Islet of Langerhans (tissue), 1 donor: ENCODE measurements at regions not wholly inside any gene's neighbourhood (a gene's known extent, or its start where the extent isn't known, plus 50 kb on each side); places are given as distances from the start of the nearest gene placed in this dataset.

Experiments used
- FAIRE-seq: peaks from one replicate; lab custom pipeline; 2011; peaks lifted over from hg19 to GRCh38; lab: Jason Lieb, UNC

DNA sequence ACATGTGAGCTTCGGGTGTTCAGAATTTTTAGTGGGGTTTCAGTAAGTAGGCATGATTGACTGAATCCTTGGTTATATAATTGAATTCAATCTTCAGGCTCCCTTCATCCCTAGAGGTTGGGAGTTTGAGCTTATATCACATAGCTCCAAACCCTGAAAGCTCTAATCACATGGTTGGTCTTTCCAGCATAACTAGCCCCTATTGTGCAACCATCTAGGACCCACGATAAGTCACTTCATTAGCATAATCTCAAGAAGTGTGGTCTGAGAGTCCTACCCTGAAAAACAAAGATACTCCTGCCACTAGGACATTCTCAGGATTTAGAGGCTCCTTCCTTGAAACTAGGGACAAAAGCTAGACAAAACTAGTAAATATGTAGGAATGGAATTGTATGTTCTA, 348.9 kb upstream of the CBLB start:
- no peak for FAIRE-seq

- no peak for FAIRE-seq
These were observed 358.3 kb upstream of the CBLB start for GRCh38 chr3:106227068-106227467.

DNA sequence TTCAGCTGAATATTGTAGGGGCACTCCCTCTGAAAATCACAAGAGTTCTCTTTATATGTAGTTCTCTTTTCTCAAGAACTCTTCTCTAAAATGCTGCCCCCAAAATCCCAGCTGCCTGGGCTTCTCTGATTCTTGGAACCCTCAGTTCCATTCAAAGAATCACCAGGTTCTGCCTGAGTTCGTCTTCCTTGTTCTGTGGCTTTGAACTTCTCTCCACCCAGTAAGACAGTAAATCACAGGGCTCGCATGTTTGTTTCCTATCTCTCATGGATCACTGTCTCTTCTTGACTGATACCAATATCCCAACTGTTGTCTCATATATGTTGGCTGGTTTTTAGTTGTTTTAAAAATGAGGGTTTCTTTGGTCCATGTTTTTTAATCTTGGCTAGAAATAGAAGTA, 359.5 kb upstream of the CBLB start:
- no peak for FAIRE-seq

DNA sequence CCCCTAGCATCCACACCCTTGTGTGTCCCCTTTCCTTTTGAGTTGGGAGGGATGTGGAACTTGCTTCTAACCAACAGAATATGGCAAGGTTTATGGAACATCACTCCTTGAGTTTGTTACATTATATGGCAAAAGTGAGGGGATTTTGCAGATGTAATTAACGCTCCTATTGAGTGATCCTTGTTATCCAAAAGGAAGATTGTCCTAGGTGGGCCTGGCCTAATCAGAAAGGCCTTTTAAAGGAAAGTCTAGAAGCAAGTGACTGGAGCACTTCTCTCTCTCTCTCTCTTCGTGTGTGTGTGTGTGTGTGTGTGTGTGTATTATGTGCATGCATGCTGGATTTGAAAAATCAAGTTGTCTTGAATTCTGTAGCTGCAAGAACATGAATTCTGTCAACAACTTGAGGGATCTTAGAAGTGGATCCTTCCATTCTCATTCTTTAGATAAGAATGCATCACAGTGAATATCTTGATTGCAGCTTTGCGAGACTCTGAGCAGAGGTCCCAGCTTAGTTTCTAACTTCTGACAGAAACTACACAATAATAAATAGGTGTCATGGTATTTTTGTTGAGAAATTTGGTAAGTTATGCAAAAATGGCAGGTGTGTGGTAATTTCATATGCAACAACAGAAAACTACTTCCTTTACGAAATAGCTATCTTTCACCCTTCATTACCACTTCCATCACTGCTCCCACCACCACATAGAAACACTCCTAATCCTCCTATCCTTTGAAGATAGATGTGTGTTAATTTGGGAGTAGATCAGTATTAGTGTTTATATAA, 360.9 kb upstream of the CBLB start:
- no peak for FAIRE-seq

DNA sequence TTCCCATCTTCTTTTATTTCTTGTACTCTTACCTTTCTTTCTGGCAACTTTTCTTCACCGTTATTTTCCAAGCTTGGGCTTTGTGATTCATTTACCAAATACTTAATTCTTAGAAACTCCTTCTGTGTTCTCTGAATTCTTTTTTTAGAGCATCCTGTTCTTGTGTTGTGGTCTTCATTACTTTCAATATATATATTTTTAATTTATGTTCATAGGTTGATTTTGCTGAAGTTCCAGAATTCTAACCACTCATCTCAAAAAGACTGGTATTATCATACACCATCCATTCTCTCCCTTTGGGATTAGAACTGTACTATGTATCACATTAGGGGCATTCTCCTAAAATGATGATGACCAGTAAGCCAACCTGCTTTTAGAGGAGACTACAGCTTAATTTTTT, 362.3 kb upstream of the CBLB start:
- FAIRE-seq = no peak

DNA sequence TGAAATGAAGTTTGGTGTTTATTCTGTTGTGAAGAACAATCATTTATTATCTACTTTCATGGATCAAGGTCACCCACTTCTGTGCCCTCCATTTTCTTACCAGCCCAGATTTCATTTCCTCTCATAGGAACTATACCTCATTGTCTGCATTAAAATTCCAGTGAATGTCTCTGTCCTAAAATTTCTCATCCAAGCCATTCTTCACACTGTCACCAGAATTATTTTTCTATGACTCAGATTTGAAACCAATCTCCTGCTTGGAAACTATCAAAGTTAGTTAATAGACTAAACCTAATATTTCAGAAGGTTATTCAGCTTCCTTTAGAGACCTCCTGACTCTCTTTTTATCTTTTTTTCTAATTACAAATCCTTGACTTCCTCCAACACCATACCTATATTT, 364.1 kb upstream of the CBLB start:
- no peak for FAIRE-seq

GRCh38 chr3:106239195-106239697, 370.4 kb upstream of the CBLB start:
- FAIRE-seq = no peak

GRCh38 chr3:106241593-106241992, 372.8 kb upstream of the CBLB start:
- FAIRE-seq = no peak

DNA sequence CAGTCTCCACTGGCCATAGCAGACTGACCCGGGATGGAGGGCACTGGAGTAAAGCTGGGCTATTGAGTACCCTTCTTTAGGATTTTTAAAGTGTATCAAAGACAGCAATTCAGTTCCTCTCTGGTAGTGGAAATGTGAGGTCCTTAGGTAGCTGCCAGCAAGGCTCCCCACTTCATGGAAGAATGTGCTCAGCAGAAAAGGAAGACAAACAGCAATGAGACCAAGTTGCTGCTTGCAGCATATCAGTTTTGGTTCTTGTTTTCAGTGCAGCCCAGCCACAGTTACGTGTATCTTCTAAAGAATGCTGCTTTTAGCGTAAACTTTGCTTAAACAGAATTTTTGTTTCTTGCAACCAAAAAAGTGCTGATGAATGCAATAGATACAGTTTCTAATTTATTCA, 374.0 kb upstream of the CBLB start:
- no peak for FAIRE-seq

DNA sequence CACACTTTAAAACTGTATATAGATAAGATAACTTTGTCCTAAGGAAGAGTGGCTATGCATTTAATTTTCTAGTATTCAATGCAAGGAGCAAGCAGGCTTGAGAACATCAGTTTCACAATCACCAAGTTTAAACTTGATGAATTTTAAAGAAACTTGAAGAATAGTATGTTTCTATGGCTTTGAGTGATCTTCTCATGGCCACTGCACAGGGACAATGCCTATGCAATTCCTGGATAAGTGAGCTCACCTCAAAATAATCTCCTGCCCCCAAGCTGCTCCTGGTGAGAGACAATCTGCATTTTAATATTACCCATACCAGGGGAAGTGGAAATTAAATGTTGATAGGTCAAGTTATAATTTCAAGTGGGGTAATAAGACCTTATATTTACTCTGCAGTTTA, 376.6 kb upstream of the CBLB start:
- FAIRE-seq = no peak

GRCh38 chr3:106247902-106248684, 379.3 kb upstream of the CBLB start:
- FAIRE-seq = no peak

GRCh38 chr3:106249159-106249558, 380.3 kb upstream of the CBLB start:
- FAIRE-seq = no peak

DNA sequence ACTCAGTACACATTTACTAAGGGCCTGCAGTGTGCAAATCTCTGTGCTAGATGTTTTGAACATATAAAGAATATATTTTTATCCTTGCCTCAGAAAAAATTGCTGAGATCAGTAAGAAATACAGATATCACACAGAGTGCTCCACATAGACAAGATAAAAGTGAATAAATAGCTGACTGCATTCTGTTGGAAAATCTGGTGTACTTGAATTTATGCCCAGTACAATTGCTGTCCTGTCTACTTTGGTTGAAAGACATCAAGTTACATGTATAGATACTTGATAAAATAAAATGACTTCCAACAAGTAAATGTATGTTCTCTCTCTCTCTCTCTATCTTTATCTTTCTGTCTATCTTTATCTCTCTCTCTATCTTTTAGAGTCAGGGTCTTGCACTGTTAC, 381.2 kb upstream of the CBLB start:
- FAIRE-seq = no peak

DNA sequence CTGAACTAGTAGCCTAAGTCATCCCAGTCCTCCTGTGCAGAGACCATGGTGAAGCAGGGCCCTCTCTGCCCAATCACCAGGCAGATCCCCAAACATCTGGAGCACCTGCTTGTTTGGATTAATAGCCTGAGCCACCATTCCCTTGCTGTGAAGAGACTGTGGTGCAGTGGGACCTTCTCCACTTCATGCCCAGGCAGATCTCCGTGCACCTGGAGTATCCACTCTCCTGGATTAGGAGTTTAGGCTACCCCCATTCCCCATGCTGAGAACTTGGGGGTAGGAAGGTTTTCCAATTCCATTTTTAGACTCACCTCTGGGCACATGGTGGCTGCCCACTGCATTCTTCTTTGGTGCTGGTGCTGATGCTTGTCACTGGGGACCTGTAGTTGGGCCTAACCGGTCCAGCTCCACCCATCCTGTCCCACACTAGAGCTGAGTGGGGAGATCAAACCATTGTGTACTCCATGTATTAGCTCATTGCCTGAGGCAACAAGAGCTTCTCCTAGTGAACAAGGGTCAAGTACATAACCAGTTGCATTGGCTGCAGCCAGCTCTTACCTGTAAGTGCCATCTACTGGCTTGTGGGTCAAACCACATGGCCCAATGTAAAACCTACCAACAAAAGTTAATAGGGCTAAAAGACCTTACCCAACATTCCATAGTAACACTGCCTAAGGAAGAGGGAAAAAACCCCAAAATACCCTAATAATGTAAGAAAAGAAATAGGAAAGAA, 382.5 kb upstream of the CBLB start:
- FAIRE-seq = no peak

DNA sequence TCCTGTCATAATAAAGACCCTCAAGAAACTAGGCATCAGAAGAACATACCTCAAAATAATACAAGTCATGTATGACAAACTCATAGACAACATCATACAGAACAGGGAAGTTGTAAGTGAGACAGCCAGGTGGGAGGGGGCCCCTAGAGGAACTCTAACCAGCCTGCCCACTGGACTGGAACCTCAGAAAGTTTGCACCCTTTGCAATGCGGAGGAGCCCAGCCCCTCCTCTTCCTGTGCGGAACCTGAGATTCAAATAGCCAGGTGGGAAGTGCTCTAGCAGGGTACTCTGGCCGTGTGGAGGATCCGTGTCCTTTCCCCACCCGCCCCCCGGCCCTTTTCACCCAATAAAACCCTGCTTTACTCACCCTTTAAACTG, 387.0 kb upstream of the CBLB start:
- FAIRE-seq = no peak

GRCh38 chr3:106256249-106256957, 387.6 kb upstream of the CBLB start:
- no peak for FAIRE-seq

DNA sequence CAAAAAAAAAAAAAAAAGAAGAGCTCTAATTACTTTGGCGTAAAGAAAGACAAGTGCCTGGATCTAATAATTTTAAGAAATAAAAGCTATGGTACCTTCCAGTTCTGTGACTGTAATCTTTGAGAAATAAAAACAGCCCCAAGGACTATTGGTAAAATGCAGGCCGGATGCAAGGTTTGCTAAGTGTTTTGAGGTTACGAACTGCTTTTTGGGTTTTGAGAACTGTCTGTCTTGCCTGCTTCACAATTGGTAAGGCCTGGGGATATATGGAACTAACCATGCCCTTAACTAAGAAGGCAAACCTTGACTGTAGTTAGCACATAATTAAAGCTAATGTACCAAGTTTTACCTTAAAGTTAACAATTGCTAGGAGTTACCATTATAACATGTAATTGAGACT, 388.4 kb upstream of the CBLB start:
- no peak for FAIRE-seq

GRCh38 chr3:106261396-106261795, 392.6 kb upstream of the CBLB start:
- no peak for FAIRE-seq

DNA sequence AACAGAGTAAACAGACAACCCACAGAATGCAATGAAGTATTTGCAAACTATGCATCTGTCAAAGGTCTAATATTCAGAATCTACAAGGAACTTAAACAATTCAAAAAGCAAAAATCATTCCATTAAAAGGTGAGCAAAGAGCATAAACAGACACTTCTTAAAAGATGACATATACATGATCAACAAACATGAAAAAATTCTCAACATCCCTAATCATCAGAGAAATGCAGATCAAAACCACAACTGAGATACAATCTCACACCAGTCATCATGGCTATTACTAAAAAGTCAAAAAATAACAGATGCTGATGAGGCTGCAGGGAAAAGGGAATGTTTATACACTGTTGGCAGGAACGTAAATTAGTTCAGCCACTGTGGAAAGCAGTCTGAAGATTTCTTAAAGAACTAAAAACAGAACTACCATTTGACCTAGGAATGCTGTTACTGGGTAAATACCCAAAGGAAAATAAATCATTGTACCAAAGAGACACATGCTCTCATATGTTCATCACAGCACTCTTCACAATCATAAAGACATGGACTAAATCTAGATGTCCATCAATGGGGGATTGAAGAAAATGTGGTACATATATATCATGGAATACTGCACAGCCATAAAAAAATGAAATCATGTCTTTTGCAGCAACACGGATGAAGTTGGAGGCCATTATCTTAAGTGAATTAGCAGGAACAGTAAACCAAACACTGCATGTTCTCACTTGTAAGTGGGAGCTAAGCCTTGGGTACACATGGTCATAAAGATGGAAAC, 393.3 kb upstream of the CBLB start:
- no peak for FAIRE-seq

DNA sequence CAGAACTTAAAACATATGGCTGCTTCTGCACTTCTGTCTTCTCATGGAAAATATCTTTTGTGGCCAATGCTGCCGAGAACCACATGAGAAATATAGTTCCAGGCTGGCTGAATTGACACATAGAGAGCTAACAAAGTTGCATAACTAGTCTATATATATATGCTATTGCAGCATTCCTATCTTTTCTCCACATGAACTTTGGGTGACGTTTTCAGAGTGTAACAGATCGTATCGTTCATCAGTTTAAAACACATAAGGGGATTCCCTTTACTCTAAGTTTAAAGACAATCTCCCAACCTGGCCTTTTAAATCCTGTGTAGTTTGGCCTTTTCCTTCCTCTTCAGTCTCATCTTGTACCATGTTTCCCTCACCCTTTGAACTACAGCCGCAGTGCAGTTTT, 394.2 kb upstream of the CBLB start:
- FAIRE-seq = no peak

DNA sequence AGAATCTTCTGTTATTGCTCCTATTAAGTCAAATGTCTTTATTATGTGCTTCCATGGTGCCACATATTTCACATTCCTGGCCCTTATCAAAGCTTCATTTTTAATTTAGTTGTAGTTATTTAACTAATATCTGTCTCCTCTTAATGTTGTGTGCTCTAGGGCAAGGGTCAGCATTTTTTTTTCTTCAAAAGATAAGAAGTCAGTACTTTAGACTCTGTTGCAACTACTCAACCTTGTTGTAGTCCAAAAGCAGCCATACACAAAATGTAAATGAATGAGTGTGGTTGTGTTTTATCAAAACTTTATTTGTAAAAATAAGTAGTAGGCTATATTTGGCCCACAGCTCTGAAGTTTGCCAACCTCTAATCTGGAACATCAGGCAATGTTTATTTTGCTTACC, 394.7 kb upstream of the CBLB start:
- no peak for FAIRE-seq

- FAIRE-seq = no peak
These were observed 396.9 kb upstream of the CBLB start for GRCh38 chr3:106265704-106266103.
